ENCODE measurements at regions not wholly inside any gene's neighbourhood (a gene's known extent, or its start where the extent isn't known, plus 50 kb on each side); places are given as distances from the start of the nearest gene placed in this dataset.

DNA sequence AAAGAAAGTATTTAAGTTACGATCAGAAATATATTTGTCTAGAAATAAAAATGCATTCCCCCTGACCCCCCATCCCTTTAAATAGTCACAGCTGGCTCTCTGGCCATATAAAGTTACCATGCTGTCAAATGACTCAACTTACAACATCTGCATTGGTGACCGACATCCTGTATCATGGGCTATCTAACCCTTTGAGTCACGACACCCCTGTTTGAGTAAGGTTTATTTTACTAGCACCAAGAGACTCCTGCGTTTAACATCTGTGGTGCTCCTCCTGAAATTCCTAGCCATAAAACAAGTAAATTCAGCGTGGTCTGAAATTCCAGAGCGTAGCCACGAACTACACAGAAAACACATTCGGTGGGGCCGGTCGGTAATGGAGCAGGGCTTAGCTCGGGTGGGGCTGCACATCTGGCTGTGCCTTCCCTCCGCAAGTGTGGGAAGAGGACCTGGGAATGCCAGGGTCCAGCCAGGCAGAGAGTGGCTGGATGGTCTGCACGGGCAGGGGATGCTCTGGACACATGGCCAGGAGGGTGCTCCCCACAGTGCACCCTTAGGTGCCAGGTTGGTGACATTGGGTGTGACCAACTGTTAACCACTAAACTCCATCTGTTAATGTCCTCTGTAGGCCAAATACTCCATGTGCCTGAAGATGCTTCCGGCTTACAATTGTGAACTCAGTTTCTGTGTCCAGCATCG is 53.0 kb upstream of the CLDN14 start:
- DNase-seq: no peak

DNA sequence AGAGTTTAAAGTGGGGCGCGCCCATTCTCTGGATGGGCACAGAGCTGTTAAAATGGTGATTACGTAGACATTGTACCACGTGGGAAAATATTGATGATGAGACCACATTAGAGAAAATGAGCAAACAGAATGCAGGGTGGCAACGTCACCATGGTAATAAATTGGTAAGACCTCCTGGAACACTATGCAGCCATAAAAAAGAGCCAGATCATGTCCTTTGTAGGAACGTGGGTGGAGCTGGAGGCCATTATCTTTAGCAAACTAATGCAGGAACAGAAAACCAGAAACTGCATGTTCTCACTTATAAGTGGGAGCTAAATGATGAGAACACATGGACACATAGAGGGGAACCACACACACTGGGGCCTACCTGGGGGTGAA is 53.5 kb upstream of the CLDN14 start:
- DNase-seq: no peak

DNA sequence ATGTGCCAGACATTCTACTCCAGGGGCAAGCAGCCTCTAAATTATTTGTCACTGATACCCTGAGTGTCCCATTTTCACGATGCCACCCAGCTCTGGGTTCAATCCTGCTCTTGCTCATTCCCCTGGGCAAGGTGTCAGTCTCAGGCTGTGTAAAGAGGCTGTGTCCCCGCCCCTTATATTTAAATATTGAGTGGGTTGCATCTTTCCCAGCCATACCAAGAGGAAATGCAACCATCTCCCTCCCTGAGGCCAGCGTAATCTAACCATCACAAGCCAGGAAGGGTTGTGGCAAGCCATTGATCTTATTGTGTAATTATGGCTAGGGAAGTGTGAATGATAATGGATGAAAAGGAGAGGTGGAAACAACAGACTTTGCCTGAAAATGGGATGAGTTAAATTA is 54.7 kb upstream of the CLDN14 start:
- DNase-seq: no peak

DNA sequence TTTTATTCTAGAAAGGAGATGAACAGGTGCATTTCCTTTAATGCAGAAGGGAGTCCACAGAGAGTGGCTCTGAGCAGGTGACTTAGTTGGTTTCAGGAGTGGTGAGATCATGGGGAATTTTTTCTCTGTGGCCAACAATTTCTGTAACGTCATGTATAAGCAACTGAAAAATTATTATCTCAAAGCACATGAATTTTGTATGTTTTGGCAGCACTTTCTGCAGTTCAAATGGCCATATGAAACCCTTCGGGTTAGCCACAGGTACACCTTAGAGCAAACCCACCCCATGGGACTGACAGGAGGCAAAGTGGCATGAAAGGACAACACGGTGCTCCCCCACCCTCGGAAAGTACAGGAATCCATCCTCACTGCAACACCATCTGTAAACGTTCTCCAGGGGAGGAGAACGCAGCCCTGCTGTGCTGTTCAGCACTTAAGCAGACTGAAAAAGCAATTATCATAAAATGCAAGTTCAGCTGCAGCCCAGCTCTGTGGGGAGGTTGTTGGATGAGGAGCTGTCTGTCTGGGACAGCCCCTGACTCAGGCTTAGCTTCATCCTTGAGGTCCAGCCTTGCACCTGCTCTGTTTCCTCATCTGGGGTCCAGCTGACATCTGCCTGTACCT is 55.8 kb upstream of the CLDN14 start:
- no peak for DNase-seq

DNA sequence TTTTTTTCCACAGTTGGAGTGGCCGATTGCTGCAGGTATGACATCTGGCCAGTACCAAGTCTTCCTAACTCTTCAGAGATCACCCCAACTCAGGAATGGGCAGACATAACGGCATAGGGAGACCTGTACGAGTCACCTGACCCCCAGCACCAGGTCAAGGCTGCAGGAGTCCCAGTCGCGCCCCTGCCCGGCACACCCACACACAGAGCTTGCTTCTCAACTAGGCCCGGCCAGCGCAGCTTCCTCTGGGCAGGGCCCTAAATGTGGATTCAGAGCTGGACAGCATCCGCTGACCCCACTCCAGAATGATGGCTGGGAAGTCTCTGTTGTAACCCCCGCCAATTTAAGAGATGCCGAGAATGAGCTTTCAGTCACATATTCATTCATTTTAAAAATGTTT is 58.8 kb upstream of the CLDN14 start:
- DNase-seq: no peak

DNA sequence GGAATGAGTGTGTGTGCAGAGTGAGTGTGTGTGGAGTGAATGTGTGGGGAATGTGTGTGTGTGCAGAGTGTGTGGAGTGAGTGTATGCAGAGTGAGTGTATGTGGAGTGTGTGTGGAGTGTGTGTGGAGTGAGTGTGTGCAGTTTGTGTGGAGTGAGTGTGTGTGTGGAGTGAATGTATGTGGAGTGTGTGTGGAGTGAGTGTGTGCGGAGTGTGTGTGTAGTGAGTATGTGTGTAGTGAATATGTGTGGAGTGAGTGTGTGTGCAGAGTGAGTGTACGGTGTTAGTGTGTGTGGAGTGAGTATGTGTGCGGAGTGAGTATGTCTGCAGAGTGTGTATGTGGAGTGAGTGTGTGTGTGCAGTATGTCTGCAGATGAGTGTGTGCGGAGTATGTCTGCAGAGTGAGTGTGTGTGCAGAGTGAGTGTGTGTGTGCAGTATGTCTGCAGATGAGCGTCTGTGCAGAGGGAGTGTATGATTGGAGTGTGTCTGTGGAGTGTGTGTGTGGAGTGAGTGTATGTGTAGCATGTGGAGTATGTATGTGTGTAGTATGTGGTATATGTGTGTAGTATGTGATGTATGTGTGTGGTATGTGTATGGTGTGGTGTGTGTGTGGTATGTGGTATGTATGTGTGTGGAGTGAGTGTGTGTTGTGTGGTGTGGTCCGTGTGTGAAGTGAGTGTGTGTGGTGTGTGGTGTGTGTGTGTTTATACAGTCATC is 59.7 kb upstream of the CLDN14 start:
- no peak for DNase-seq

DNA sequence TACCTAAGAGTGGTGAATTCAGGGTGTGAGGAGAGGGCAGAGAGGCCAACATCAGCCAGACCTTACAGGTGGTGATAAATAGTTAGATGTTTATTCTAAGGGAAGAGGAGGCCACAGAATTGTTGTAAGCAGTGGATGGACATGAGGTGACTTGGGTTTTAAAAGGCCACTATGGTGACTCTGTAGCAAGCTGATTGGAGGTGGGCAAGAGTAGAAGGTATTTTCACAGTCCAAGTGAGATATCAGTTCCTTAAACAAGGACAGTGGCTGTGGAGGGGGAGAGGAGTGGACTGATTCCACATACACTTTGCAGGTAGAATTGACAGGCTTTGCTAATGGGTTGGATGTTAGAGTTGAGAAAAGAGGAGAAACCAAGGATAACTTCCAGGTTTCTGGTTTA is 60.8 kb upstream of the CLDN14 start:
- no peak for DNase-seq

DNA sequence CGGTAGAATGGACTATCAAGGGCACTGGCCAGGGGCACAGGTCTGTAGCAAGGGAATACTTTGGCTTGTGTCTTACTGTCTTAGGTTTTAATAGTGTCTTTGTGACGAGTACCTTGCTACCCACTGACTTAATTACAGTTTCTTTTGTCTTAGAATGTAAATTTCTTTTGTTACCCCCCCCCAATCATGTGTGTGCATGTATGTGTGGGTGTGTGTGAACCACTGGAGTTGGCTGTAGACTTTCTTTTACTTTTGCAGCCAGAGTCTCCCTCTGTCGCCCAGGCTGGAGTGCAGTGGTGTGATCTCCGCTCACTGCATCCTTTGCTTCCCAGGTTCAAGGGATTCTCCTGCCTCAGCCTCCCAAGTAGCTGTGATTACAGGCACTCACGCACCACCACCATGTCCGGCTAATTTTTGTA is 61.8 kb upstream of the CLDN14 start:
- no peak for DNase-seq

DNA sequence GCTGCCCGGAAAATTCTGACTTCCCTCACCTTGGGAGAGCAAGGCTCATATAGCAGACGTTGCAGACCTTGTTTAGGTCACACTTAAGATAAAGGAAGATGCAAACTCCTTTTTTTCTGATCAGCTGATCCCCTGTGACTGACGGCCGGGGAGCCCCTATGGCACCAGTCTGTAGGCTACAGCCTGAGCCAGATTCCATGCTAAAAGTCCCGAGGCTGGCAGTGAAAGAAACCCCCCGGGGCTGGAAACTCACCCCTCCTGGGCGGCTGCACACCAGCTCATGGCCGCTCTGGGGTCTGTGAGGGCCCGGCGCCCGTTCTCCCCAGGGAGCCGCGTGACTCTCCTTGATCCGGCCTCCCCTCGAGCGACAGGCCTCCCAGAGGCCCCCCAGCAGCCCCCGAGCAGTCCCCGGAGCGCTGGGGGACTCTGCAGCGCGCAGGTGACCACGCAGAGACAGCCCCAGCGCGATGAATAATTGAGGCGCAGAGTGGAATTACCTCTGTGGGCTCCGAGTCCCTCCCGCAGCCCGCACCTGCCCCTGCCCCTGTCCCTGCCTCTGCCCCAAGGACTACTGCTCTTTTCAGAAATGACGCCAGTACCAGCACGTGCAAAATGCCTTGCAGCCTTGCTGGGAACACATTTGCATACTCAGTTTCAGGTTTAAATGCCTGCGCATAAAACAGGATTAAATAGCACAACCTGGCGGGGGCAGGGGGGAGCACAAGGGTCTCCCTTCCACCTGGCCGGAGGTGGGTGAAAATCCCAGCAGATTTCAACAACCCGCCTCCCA is 62.6 kb upstream of the CLDN14 start:
- peak; percentile 12 for DNase-seq

DNA sequence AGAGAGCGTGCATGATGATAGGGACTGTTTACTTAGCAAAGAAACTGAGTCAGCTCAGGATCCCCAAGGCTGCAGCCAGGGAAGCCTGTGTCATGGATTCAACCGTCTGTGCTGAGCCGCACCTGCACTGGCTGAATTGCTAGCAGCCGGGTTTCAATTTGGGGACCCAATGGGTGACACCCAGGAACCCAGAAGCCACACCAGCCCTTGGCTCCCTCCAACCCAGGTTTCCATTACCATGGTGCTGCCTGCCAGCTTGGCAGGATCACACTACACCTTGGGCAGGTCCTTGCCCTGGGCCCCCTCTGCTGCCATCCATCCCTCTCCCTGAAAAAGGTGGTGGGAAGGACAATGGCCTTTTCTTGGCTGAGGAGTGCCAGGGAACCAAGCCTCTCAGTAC is 64.0 kb upstream of the CLDN14 start:
- no peak for DNase-seq

DNA sequence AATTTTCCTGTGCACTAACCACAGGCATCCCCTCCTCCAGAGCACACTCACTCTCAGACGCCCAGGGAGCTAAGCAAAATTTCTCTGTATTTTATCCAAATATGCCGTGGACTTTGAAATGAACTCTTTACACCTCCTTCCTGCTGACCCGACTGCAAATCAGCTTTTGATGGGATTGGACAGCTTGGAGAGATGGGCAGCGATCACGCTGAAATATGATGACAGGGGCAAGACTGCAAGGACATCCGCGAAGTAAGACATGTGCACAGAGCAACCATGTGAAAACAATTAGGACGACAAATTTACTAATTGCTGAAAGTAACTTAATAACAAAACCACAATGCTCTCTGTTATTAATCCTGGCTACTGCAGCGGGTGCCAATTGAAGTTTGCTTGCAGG is 64.6 kb upstream of the CLDN14 start:
- no peak for DNase-seq

DNA sequence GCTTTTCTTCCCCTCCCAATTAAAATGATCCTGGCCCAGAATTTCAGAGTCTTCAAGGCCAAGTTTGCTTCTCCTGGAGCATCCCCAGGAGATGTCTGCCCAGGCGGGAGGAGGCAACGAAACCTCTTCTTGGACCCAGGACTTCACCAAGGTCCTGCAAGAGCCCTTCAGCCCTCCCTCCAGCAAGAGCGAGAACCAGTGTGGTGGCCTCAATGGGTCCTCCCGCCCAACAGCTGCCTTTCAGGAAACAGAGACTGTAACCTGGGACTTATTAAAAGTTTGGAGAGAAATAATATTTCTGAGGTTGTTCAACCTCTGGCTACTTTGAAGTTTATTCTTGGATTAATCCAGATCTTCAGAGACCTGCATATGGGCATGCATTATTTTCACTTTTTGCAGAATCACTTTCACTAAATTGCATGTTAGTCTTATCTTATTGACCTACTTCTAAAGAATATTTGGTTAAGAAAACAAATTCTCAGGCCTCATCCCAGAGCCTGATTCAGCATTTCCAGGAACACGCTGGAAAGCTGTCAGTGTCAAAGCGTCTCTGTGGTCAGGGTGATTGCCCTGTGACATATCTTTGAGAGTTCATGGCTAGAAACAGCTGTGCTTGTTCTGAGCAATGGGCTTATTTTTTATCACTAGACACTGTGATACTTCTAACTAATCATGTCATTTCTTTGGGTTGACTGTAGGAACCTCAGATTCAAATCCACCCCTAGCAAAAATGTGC is 66.0 kb upstream of the CLDN14 start:
- no peak for DNase-seq

DNA sequence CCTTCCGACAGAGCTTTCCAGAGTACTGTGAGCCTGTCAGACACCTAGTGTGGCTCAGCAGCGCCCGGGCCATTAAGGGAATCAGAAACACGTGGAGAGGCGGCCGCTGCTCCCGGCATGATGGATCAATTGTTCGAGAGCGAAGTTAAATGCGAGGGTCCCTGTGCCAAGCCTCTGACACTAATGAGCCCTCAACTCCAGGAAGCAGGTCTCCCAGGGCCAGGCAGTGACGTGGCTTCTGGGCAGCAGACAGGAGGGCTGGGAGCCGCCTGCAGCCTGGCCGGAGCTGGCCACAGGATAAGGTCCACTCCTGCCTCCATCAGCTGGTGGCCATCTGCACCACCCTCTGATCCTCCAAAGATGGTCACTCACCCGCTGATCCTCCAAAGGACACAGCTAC is 67.5 kb upstream of the CLDN14 start:
- DNase-seq: no peak

DNA sequence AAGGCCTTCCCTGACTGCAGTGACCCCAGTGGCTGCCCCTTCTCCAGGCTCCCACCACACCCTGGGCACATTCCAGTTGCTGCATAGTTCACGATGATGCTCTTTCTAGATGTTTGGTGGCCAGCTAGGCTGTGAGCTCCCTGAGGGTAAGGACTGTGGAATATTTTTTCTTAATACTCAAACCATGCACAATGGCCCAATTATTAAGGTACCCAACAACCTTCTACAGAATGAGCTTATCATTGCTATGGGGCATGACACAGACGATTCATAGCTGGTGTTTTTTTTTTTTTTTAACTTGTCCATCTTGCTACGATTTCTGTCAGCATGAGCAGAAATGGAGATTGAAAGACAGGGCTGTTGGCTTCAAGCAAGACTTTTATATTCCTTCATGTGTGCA is 68.9 kb upstream of the CLDN14 start:
- no peak for DNase-seq

DNA sequence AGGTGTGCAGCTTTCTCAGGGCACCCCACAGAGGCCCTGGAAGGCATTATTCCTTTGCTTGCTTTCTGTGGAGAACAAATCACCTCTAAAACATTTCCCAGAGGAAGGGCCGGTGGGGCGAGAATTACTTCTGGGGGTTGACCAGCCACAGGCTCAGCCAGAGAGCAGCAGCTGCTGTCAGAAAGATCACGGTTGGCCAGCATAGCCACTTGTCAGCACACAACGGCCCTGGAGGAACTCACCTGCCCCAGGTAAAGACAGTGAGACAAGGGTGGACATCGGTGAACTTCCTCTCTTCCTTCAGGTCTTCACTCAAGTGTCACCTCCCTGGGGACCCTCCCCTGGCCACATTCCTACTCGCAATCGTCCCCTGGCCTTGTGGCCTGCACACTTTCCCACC is 69.5 kb upstream of the CLDN14 start:
- no peak for DNase-seq

DNA sequence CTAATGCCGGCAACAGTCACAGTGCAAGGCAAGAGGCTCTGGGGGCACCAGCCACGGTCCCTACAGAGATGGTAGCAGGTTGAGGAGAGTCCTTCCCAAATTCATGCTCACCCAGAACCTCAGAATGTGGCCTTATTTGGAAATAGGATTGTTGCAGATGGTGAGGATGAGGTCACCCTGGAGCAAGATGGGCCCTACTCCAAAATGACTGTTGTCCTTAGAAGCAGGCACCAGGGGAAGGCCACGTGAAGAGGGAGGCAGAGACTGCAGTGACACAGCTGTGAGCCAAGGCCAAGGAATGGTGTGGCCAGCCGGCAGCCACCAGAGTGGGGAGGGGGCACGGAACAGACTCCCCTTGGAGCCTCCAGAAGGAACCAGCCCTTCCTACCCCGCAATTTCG is 70.8 kb upstream of the CLDN14 start:
- no peak for DNase-seq

DNA sequence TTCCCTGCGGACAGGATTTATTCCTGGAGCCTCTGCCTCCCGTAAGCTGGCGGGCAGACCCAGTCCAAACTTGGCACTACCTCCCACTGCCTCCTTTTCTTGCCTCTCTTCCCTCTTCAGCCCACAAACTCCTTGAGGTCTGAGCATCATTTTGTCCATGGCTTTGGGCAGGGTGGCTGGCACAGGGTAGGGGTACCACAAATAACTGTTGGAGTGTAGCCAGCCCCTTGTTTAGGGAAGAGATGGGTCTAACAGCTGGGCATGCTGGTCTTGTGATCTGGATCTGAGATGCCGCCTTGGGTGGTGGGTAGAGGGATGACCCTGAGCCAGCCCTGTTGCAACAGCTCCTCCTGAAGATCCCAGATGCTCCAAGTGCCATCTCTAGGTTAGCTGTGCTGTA is 71.4 kb upstream of the CLDN14 start:
- DNase-seq: no peak

DNA sequence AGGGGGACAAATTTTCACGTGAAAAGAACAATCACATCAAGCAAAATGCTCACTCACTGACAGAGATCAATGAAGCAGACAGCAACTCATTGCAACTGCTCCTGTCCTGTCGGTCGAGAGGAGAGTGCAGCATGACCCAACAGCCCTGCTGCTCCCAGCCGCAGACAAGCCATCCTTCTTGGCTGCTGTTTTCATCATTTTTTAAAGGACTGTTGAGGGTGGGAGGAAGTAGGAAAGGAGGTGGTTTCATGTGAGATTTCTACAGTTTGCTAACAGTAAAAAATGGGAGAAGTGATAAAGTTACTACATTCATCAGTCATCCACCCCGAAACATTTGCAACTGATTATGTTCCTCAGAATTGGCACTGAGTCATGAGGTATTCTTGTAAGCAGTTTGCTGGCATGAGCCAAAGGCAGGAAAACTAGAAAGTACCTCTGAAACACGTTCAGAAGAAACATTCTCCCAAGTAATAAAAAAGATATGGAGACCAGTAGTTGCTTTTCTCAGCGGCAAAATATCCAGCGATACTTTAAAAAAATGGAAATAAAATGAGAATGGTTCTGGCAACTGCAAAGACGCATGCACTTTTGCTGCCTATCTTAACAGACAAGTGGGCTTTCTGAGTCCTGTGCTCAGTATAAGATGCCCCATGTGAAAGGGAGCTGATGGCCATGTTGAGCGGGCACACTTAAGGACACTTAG is 72.0 kb upstream of the CLDN14 start:
- DNase-seq: no peak

DNA sequence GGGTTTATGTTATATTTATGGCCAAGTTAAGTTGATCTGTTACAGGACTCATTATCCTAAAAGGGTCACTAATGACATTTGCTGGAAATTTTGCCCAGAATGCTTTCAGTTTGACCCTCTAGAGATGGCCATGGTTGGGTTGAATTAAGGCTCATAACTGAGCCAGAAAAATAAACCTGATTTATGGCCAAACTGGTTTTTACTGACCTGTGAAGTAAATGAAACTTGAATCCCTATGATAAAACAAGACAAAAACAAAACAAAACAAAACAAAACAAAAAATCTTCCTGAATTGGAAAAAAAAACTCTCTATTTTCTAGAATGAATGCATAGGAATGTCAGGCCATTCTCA is 72.5 kb upstream of the CLDN14 start:
- no peak for DNase-seq

DNA sequence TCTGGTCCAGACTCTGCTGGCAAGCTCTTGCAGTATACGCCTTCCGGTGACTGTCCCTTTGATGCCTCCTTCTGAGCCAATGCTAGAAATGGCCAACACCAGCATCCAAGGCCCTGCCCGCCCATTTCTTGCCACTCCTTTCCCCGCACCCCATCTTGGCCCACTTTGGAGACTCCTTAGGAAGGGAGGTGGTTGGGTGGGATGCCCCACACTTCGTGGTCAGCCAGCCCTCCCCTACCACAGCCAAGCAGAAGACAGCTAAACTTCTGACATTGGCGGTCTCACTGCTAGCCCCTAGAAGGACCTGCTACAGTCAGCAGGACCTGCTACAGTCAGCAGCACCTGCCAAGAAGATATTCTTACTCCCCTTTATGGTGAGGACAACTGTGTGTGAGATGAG is 73.5 kb upstream of the CLDN14 start:
- no peak for DNase-seq

DNA sequence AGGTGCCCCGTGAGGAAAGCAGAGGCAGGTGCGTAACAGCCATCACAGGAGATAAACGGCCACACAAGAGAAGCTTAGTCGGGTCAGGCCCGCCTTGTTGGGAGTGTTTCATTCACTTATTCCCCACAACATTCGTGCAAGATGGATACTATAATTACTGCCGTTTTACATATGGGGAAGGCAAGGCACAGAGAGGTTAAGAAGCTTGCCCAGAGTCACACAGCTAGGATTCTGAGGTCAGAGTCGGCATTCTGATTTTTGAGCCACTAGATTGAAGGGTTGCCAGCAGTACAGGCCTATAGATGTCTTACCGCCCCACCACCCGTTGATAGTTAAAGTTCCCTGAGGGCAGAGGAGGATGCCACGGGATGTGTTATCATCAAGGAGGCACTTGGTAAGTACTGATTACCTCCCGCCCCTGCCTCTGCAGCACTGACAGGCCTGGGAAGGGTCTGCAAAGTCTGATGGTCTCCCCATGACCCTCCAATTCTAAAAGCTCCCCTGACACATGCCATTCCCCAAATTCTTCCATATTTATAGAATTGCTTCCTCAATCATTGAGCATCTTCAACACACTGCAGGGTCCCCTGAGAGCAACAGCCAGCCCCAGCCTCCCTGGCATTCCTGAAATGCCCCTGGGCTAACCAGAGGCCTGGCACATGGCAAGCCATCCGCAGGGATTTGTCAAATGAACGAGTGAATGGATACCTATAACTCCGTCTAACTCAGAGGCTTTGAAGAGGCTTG is 74.7 kb upstream of the CLDN14 start:
- DNase-seq: no peak

Data from activated CD4-positive, alpha-beta T cell treated with anti-CD3 and anti-CD28 coated beads, Interleukin-2, amount 50 U/mL, for 16 hours (primary cell).